Uterus (tissue), 2 donors: ENCODE measurements at regions not wholly inside any gene's neighbourhood (a gene's known extent, or its start where the extent isn't known, plus 50 kb on each side); places are given as distances from the start of the nearest gene placed in this dataset.

Source experiments
- CTCF ChIP-seq, 4 experiments: fragments of 200-600 bp in 2 of 4; fragments of 450-650 bp in 2 of 4; sonication (generic) in 2 of 4; IDR thresholded peaks; one replicate each; pipeline ENCODE4 v1.5.1; 2016 to 2019; ENCODE audit warnings: antibody characterized with exemption in 4 of 4, mild to moderate bottlenecking in 2 of 4, moderate library complexity in 1 of 4
- POLR2A ChIP-seq, 2 donors: fragments of 450-650 bp; IDR thresholded peaks; one replicate each; pipeline ENCODE4 v1.6.1; 2016; ENCODE audit warnings: antibody characterized with exemption in 2 of 2, mild to moderate bottlenecking in 1 of 2, moderate library complexity in 1 of 2

- TF ChIP-seq POLR2A (IDR thresholded peaks at IDR 0.05) (no peak), CTCF (IDR thresholded peaks at IDR 0.05) (no peak)
Observed at GRCh38 chr6:108763931-108764579, 84.2 kb upstream of the ARMC2 start.
